HEK293T (cell line): ENCODE measurements at regions not wholly inside any gene's neighbourhood (a gene's known extent, or its start where the extent isn't known, plus 50 kb on each side); places are given as distances from the start of the nearest gene placed in this dataset.

Source experiments
- BHLHE40 ChIP-seq: fragments of 450-650 bp; IDR thresholded peaks from 2 replicates; pipeline ENCODE4 v1.6.1; 2016; ENCODE audit warnings: mild to moderate bottlenecking, moderate library complexity, borderline replicate concordance
- ELF4 ChIP-seq: fragments of 450-650 bp; IDR thresholded peaks from 2 replicates; pipeline ENCODE4 v1.6.1; 2017; ENCODE audit warnings: antibody characterized with exemption
- FOXA1 ChIP-seq: fragments of 450-650 bp; IDR thresholded peaks from 2 replicates; pipeline ENCODE4 v1.6.1; 2016; ENCODE audit warnings: mild to moderate bottlenecking
- FOXK2 ChIP-seq: fragments of 450-650 bp; IDR thresholded peaks from 2 replicates; pipeline ENCODE4 v1.6.1; 2016; ENCODE audit warnings: mild to moderate bottlenecking
- FOXM1 ChIP-seq: fragments of 450-650 bp; IDR thresholded peaks from 2 replicates; pipeline ENCODE4 v1.6.1; 2017; ENCODE audit warnings: mild to moderate bottlenecking, borderline replicate concordance
- NFRKB ChIP-seq: fragments of 450-650 bp; IDR thresholded peaks from 2 replicates; pipeline ENCODE4 v1.6.1; 2016; ENCODE audit warnings: mild to moderate bottlenecking, moderate library complexity
- SP1 ChIP-seq: fragments of 450-650 bp; IDR thresholded peaks from 2 replicates; pipeline ENCODE4 v1.6.1; 2017
- SUZ12 ChIP-seq: fragments of 450-650 bp; IDR thresholded peaks from 2 replicates; pipeline ENCODE4 v1.6.1; 2016; ENCODE audit warnings: mild to moderate bottlenecking
- TARDBP ChIP-seq: fragments of 450-650 bp; IDR thresholded peaks from 2 replicates; pipeline ENCODE4 v1.6.1; 2016

DNA sequence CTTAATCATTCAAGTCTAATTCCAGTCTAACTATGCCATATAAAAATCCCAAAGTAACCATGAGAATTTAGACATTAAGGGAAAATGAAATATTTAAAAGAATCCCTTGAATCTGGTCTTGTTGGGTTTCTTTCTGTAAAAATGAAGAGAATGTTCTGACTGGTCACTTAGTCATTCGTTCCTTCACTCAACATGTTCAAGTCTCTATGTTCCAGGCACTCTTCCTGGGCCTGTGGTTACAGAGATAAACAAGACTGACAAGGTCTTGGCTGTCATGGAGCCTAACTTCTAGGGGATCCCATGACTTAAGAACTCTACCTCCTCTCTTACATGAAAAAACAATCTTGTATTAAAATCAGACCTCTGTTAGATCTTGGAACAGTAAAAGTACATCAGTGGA lies 638.6 kb upstream of the TBL1XR1 start:
- TF ChIP-seq TARDBP (no peak), FOXK2 (no peak), BHLHE40 (no peak), NFRKB (no peak), SUZ12 (no peak), SP1 (no peak), FOXM1 (no peak), ELF4 (no peak), FOXA1 (no peak)
